Activated T-helper 2 cell treated with anti-CD3 and anti-CD28 coated beads, Interferon-gamma antibody, Interleukin-2, Interleukin-4, amounts not matched to agents 10 μg/mL and 5 μg/mL and 100 μg/mL, durations not matched to agents 14 hours and 24 hours and 36 hours (primary cell): ENCODE measurements at regions not wholly inside any gene's neighbourhood (a gene's known extent, or its start where the extent isn't known, plus 50 kb on each side); places are given as distances from the start of the nearest gene placed in this dataset.
"Not testable (repeated sequence)": the region's sequence is repeated elsewhere in the genome, so short reads cannot be mapped to it uniquely, and the experiment has no call there.

Experiments used
- DNase-seq: peaks from one replicate; pipeline ENCODE4 v3.0.0; 2021; ENCODE audit warnings: low spot score
- H3K27ac Mint-ChIP-seq: one replicate; pipeline ENCODE4 v1.8.0; 2021; ENCODE audit warnings: mixed read lengths
- H3K27me3 Mint-ChIP-seq: one replicate; pipeline ENCODE4 v1.8.0; 2021; ENCODE audit warnings: low read depth, mixed read lengths
- H3K36me3 Mint-ChIP-seq: one replicate; pipeline ENCODE4 v1.8.0; 2021; ENCODE audit warnings: low read depth, mixed read lengths
- H3K4me1 Mint-ChIP-seq: one replicate; pipeline ENCODE4 v1.8.0; 2021; ENCODE audit warnings: low read depth, mixed read lengths
- H3K4me3 Mint-ChIP-seq: one replicate; pipeline ENCODE4 v1.8.0; 2021; ENCODE audit warnings: low read depth, mild to moderate bottlenecking, moderate library complexity, mixed read lengths
- H3K9me3 Mint-ChIP-seq: one replicate; pipeline ENCODE4 v1.8.0; 2021; ENCODE audit warnings: mixed read lengths
- intact Hi-C: fragments of 100-400 bp; cut with micrococcal nuclease; formaldehyde crosslinking; loops from one replicate; pipeline ENCODE4 v1.15.1; 2023

- Mint-ChIP-seq H3K4me1 (no peaks in the 10 kb centered on the region), H3K9me3 (no peaks in the 10 kb centered on the region)
Observed at GRCh38 chr15:72850833-72851232, 67.3 kb upstream of the ADPGK start.

DNA sequence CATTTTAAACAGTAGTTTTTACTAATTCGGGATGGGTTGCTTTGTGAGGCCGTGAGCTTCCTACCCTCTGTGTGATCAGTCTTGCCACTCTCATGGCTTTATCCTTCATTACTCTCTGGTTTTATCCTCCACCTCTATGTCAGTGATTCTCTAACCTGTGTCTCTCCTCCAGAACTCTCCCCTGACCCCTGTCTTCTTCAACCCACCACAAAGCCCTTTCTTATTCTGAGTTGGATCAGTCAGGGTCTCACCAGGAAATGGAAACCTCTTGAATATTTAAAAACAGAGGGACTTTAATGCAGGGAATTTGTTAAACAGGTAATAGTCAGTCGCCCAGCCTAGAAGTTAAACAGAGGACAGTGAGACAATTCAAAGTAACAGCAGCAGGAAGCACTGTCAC is 64.2 kb upstream of the ADPGK start:
- H3K27ac Mint-ChIP-seq = no peak overlapping the region
- peaks cover 4% of the 10 kb centered on the region for H3K4me1 Mint-ChIP-seq
- intact Hi-C loops = no loop called here
- no peaks in the 10 kb centered on the region for H3K9me3 Mint-ChIP-seq
- no peaks in the 10 kb centered on the region for H3K36me3 Mint-ChIP-seq
- peaks cover 11% of the 10 kb centered on the region for H3K27me3 Mint-ChIP-seq
- H3K4me3 Mint-ChIP-seq = no peak overlapping the region
- no peak for DNase-seq

More at GRCh38 chr15:72850833-72851232, 67.3 kb upstream of the ADPGK start:
- intact Hi-C loops = no loop called here
- Mint-ChIP-seq H3K4me3 (no peak overlapping the region), H3K27ac (no peak overlapping the region), H3K27me3 (peaks cover 15% of the 10 kb centered on the region), H3K36me3 (no peaks in the 10 kb centered on the region)
- DNase-seq = no peak

- Mint-ChIP-seq H3K27me3 (peaks cover 14% of the 10 kb centered on the region), H3K4me1 (peaks cover 4% of the 10 kb centered on the region), H3K9me3 (no peaks in the 10 kb centered on the region), H3K27ac (no peak overlapping the region), H3K4me3 (no peak overlapping the region), H3K36me3 (no peaks in the 10 kb centered on the region)
- no peak for DNase-seq
- intact Hi-C loops = no loop called here
Observed at GRCh38 chr15:72847033-72847432, 63.5 kb upstream of the ADPGK start.

DNA sequence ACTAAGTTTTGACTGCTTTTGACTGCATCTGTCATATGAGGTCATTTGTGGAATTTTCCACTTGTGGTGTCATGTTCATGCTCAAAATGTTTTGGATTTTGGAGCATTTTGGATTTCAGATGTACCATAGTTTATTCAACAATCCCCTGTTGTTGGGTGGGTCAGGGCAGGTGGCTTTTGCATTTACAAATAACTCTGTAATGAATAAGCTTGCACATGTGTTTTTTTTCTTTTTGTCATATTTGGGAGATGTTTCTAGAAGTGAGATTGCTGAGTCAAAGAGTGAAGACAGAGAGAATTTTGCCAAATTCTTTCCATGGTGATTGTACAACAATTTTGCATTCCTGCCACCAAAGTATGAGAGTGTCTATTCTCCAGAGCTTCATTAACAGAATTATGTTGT is 62.4 kb upstream of the ADPGK start:
- H3K36me3 Mint-ChIP-seq = no peaks in the 10 kb centered on the region
- no peak for DNase-seq
- no peaks in the 10 kb centered on the region for H3K9me3 Mint-ChIP-seq
- no peak overlapping the region for H3K27ac Mint-ChIP-seq
- H3K4me1 Mint-ChIP-seq = peaks cover 4% of the 10 kb centered on the region
- intact Hi-C loops = no loop called here
- peaks cover 19% of the 10 kb centered on the region for H3K27me3 Mint-ChIP-seq
- no peak overlapping the region for H3K4me3 Mint-ChIP-seq

DNA sequence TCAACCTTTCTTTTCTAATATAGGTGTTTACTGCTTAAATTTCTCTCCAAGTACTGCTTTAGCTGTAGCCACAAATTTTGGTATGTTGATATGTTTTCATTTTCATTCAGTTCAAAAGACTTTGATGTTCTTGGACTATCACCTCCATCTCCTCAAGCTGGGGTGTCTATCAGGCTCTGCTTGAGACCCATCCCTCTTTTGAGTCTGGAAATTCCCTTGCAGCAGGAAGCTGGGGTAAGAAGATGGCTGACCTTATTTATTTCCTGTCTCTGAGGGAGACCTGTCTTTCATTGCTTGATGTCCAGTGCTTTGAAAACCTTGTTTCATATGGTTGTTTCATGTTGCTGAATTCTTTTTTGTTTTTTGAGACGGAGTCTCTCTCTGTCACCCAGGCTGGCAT is 60.5 kb upstream of the ADPGK start:
- no peak overlapping the region for H3K4me3 Mint-ChIP-seq
- peaks cover 4% of the 10 kb centered on the region for H3K4me1 Mint-ChIP-seq
- H3K36me3 Mint-ChIP-seq = no peaks in the 10 kb centered on the region
- H3K9me3 Mint-ChIP-seq = no peaks in the 10 kb centered on the region
- intact Hi-C loops = no loop called here
- no peak overlapping the region for H3K27ac Mint-ChIP-seq
- no peak for DNase-seq
- H3K27me3 Mint-ChIP-seq = peaks cover 27% of the 10 kb centered on the region

DNA sequence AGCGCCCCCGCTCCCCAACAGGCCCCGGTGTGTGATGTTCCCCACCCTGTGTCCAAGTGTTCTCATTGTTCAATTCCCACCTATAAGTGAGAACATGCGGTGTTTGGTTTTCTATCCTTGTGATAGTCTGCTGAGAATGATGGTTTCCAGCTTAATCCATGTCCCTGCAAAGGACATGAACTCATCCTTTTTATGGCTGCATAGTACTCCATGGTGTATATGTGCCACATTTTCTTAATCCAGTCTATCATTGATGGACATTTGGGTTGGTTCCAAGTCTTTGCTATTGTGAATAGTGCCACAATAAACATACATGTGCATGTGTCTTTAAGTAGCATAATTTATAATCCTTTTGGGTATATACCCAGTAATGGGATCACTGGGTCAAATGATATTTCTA is 59.8 kb upstream of the ADPGK start:
- H3K27ac Mint-ChIP-seq, DNase-seq, H3K4me3 Mint-ChIP-seq, H3K4me1 Mint-ChIP-seq, H3K9me3 Mint-ChIP-seq, H3K36me3 Mint-ChIP-seq, intact Hi-C loops: not testable (repeated sequence)
- peaks cover 27% of the 10 kb centered on the region for H3K27me3 Mint-ChIP-seq

DNA sequence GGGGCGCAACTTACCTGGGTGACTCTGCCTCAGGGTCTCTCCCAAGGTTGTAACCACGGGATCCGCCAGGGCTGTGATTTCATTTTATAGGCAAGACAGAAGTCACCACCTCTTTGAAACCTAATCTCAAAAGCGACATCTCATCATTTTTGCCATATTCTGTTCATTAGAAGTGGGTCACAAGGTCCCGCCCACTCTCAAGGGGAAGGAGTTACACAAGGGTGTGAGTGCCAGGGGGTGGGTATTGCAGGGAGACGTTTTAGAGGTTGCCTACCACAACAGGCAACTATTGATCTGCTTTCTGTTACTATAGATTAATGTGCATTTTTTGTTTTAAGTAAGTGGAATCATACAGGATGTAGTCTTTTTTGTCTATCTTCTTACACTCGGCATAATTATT is 56.6 kb upstream of the ADPGK start:
- intact Hi-C loops = no loop called here
- Mint-ChIP-seq H3K4me3 (no peak overlapping the region), H3K36me3 (no peaks in the 10 kb centered on the region), H3K27me3 (peaks cover 21% of the 10 kb centered on the region), H3K9me3 (no peaks in the 10 kb centered on the region), H3K4me1 (peaks cover 4% of the 10 kb centered on the region), H3K27ac (no peak overlapping the region)
- DNase-seq = no peak

- H3K27me3 Mint-ChIP-seq = peaks cover 23% of the 10 kb centered on the region
- H3K4me3 Mint-ChIP-seq = no peak overlapping the region
- H3K4me1 Mint-ChIP-seq = no peaks in the 10 kb centered on the region
- H3K27ac Mint-ChIP-seq = no peak overlapping the region
- DNase-seq = no peak
- H3K36me3 Mint-ChIP-seq = no peaks in the 10 kb centered on the region
- no peaks in the 10 kb centered on the region for H3K9me3 Mint-ChIP-seq
- intact Hi-C loops = no loop called here
Observed at GRCh38 chr15:72838311-72838731, 54.8 kb upstream of the ADPGK start.

DNA sequence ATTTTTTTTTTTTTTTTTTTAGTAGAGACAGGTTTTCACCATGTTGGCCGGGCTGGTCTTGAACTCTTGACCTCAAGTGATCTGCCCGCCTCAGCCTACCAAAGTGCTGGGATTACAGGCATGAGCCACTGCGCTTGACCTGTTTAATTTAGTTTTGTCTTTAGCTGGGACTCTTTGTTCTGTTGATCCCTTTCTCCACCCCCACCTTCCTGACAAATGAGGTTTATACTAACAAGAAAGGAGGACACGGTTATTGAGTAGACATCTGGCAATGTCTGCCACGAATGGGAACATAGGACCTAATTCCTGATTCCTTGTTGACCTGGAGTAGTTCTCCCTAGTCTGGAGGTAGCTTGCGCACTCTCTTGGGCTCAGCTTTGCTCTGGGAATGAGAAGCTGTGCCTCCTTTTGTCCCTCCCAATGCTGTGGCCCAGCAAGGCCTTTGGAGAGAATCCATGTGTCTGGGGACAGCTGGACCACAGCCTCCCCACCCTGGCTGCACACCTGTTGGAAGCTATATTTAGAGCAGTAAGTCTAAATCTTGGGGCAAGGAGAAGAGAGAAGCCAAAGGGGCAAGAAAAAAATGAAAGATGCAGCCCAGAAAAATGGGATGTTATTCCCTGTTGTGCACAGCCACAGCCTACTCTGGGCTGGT is 53.2 kb upstream of the ADPGK start:
- Mint-ChIP-seq H3K4me3 (no peak overlapping the region), H3K36me3 (no peaks in the 10 kb centered on the region), H3K27ac (no peak overlapping the region), H3K4me1 (no peaks in the 10 kb centered on the region), H3K27me3 (peaks cover 24% of the 10 kb centered on the region), H3K9me3 (no peaks in the 10 kb centered on the region)
- intact Hi-C loops = no loop called here
- DNase-seq = no peak

GRCh38 chr15:72835294-72835890 is 51.8 kb upstream of the ADPGK start:
- Mint-ChIP-seq H3K27ac (no peak overlapping the region), H3K27me3 (peaks cover 20% of the 10 kb centered on the region), H3K4me3 (no peak overlapping the region), H3K9me3 (no peaks in the 10 kb centered on the region), H3K36me3 (no peaks in the 10 kb centered on the region), H3K4me1 (no peaks in the 10 kb centered on the region)
- intact Hi-C loops = no loop called here
- no peak for DNase-seq

DNA sequence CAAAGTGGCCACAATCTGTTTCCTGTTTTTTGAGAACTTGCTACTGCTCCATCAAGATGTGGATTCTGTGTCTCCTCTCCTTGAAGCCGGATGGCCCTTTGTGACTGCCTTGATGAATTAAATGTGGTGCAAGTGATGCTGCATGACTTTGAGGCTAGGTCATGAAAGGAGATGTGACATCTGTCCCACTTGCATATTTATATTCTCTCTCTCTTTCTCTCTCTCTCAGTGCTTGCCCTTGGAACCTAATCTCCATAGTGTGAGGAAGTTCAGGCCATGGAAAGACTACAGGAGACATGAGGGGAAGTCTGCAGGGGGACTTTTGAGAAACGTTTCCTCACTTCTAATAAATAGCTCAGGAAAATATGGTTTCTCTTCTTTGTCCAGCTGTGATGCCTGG is 50.0 kb upstream of the ADPGK start:
- Mint-ChIP-seq H3K4me1 (no peaks in the 10 kb centered on the region), H3K27me3 (peaks cover 22% of the 10 kb centered on the region), H3K27ac (no peak overlapping the region), H3K9me3 (no peaks in the 10 kb centered on the region), H3K36me3 (no peaks in the 10 kb centered on the region), H3K4me3 (no peak overlapping the region)
- DNase-seq = no peak
- intact Hi-C loops = no loop called here
